HEK293T (cell line): ENCODE measurements at regions not wholly inside any gene's neighbourhood (a gene's known extent, or its start where the extent isn't known, plus 50 kb on each side); places are given as distances from the start of the nearest gene placed in this dataset.
"Not testable (repeated sequence)": the region's sequence is repeated elsewhere in the genome, so short reads cannot be mapped to it uniquely, and the experiment has no call there.

ENCODE experiments used
- ARNT ChIP-seq: fragments of 450-650 bp; IDR thresholded peaks from 2 replicates; pipeline ENCODE4 v1.6.1; 2017; ENCODE audit warnings: mild to moderate bottlenecking
- ELF4 ChIP-seq: fragments of 450-650 bp; IDR thresholded peaks from 2 replicates; pipeline ENCODE4 v1.6.1; 2017; ENCODE audit warnings: antibody characterized with exemption
- FOXA1 ChIP-seq: fragments of 450-650 bp; IDR thresholded peaks from 2 replicates; pipeline ENCODE4 v1.6.1; 2016; ENCODE audit warnings: mild to moderate bottlenecking
- FOXK2 ChIP-seq: fragments of 450-650 bp; IDR thresholded peaks from 2 replicates; pipeline ENCODE4 v1.6.1; 2016; ENCODE audit warnings: mild to moderate bottlenecking
- FOXM1 ChIP-seq: fragments of 450-650 bp; IDR thresholded peaks from 2 replicates; pipeline ENCODE4 v1.6.1; 2017; ENCODE audit warnings: mild to moderate bottlenecking, borderline replicate concordance
- HDGF ChIP-seq: fragments of 450-650 bp; IDR thresholded peaks from 2 replicates; pipeline ENCODE4 v1.6.1; 2017; ENCODE audit warnings: antibody characterized with exemption, borderline replicate concordance
- L3MBTL2 ChIP-seq: fragments of 450-650 bp; conservative IDR thresholded peaks from 2 replicates; pipeline ENCODE4 v1.6.1; 2016; ENCODE audit warnings: mild to moderate bottlenecking
- LEF1 ChIP-seq: fragments of 450-650 bp; IDR thresholded peaks from 2 replicates; pipeline ENCODE4 v1.6.1; 2017; ENCODE audit warnings: mild to moderate bottlenecking, borderline replicate concordance
- PKNOX1 ChIP-seq: fragments of 450-650 bp; IDR thresholded peaks from 2 replicates; pipeline ENCODE4 v1.6.1; 2016
- SP1 ChIP-seq: fragments of 450-650 bp; IDR thresholded peaks from 2 replicates; pipeline ENCODE4 v1.6.1; 2017
- SUZ12 ChIP-seq: fragments of 450-650 bp; IDR thresholded peaks from 2 replicates; pipeline ENCODE4 v1.6.1; 2016; ENCODE audit warnings: mild to moderate bottlenecking
- TARDBP ChIP-seq: fragments of 450-650 bp; IDR thresholded peaks from 2 replicates; pipeline ENCODE4 v1.6.1; 2016

- TF ChIP-seq SUZ12, FOXK2, L3MBTL2, HDGF, PKNOX1, ELF4, FOXA1, FOXM1, ARNT, SP1, LEF1, TARDBP: not testable (repeated sequence)
These were observed 1198.8 kb downstream of the RPIA start for GRCh38 chr2:89890185-89890773.
